Osteocyte (in vitro differentiated cells): ENCODE measurements at regions not wholly inside any gene's neighbourhood (a gene's known extent, or its start where the extent isn't known, plus 50 kb on each side); places are given as distances from the start of the nearest gene placed in this dataset.

Experiments
- DNase-seq: peaks from one replicate; pipeline ENCODE4 v3.0.0; 2021; ENCODE audit warnings: mixed read lengths; ENCODE audit not compliant: unreplicated experiment; ENCODE audit errors: extremely low spot score
- H3K27ac Mint-ChIP-seq: one replicate; pipeline ENCODE4 v1.8.0; 2021; ENCODE audit warnings: mild to moderate bottlenecking, mixed read lengths; ENCODE audit not compliant: unreplicated experiment
- H3K27me3 Mint-ChIP-seq: one replicate; pipeline ENCODE4 v1.8.0; 2021; ENCODE audit warnings: mixed read lengths; ENCODE audit not compliant: unreplicated experiment
- H3K36me3 Mint-ChIP-seq: one replicate; pipeline ENCODE4 v1.8.0; 2021; ENCODE audit warnings: mixed read lengths; ENCODE audit not compliant: unreplicated experiment
- H3K4me1 Mint-ChIP-seq: one replicate; pipeline ENCODE4 v1.8.0; 2021; ENCODE audit warnings: mixed read lengths; ENCODE audit not compliant: unreplicated experiment
- H3K4me3 Mint-ChIP-seq: one replicate; pipeline ENCODE4 v1.8.0; 2021; ENCODE audit warnings: mild to moderate bottlenecking, moderate library complexity, mixed read lengths; ENCODE audit not compliant: unreplicated experiment
- H3K9me3 Mint-ChIP-seq: one replicate; pipeline ENCODE4 v1.8.0; 2021; ENCODE audit warnings: mixed read lengths; ENCODE audit not compliant: unreplicated experiment
- CTCF ChIP-seq: fragments of 200-600 bp; sonication (generic); IDR thresholded peaks from 2 replicates; pipeline ENCODE4 v1.5.0; 2021; ENCODE audit warnings: antibody characterized with exemption, mild to moderate bottlenecking, moderate library complexity

DNA sequence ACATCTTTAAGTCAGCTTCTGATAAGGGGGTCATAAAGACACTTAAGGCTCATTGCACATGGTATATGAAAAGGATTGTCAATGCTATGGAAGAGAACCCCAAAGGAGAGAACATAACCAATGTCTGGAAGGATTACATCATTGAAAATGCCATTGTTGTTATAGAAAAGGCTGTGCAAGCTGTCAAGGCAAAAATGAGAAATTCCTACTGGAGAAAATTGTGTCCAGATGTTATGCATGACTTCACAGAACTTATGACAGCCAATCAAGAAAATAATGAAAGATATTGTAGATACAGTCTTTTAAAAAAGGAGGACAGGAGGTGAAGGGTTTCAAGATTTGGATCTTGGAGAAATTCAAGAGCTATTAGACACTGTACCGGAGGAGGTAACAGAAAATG lies 96.3 kb upstream of the MBNL1 start:
- peaks cover 3% of the 10 kb centered on the region for H3K9me3 Mint-ChIP-seq
- no peak overlapping the region for H3K27ac Mint-ChIP-seq
- peaks cover 36% of the 10 kb centered on the region for H3K4me1 Mint-ChIP-seq
- no peak for TF ChIP-seq CTCF
- no peaks in the 10 kb centered on the region for H3K27me3 Mint-ChIP-seq
- DNase-seq: no peak
- no peaks in the 10 kb centered on the region for H3K36me3 Mint-ChIP-seq
- no peak overlapping the region for H3K4me3 Mint-ChIP-seq

GRCh38 chr3:152173627-152174026 lies 95.1 kb upstream of the MBNL1 start:
- Mint-ChIP-seq H3K4me3 (no peak overlapping the region), H3K9me3 (peaks cover 3% of the 10 kb centered on the region), H3K36me3 (no peaks in the 10 kb centered on the region), H3K27me3 (no peaks in the 10 kb centered on the region), H3K27ac (no peak overlapping the region), H3K4me1 (peaks cover 38% of the 10 kb centered on the region)
- DNase-seq: no peak
- TF ChIP-seq CTCF: no peak

DNA sequence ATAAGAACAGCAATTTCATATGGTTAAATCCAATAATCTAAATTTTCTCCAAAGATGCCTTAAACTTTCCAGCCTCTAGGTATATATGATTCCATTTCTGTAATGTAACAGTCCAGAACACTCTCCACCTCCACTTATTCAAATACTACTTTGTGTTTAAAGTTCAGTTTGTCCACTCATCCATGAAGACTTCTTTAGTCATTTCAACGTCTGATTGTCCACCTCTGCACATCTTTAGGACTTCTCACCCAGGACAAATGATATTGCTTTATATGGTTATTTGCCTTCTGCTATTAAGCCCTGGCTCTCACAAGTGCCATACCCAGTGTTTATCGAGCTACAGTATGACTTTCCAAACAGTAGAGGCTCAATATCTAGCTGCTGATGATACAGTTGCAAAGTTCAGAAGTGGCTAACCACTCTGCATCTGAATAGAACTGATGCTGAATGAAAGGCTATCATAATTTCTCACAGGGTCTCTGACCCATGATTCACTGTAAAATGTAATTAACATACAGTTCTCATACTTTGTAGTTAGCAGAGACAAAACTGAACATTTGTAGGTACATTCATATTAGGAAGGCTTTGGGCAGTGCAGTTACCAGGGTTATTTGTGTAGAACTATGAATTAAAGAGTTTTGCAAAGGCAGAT lies 93.7 kb upstream of the MBNL1 start:
- H3K4me1 Mint-ChIP-seq: peaks cover 38% of the 10 kb centered on the region

GRCh38 chr3:152175528-152175889 lies 93.2 kb upstream of the MBNL1 start:
- Mint-ChIP-seq H3K4me3 (no peak overlapping the region), H3K27me3 (no peaks in the 10 kb centered on the region), H3K27ac (peak overlapping the region; percentile 58), H3K9me3 (peaks cover 3% of the 10 kb centered on the region), H3K36me3 (no peaks in the 10 kb centered on the region), H3K4me1 (peaks cover 38% of the 10 kb centered on the region)
- DNase-seq: no peak
- no peak for TF ChIP-seq CTCF

More for the DNA sequence above, 93.7 kb upstream of the MBNL1 start:
- Mint-ChIP-seq H3K27me3 (no peaks in the 10 kb centered on the region), H3K36me3 (no peaks in the 10 kb centered on the region), H3K4me3 (no peak overlapping the region), H3K27ac (no peak overlapping the region), H3K9me3 (peaks cover 3% of the 10 kb centered on the region)
- DNase-seq: no peak
- no peak for TF ChIP-seq CTCF

DNA sequence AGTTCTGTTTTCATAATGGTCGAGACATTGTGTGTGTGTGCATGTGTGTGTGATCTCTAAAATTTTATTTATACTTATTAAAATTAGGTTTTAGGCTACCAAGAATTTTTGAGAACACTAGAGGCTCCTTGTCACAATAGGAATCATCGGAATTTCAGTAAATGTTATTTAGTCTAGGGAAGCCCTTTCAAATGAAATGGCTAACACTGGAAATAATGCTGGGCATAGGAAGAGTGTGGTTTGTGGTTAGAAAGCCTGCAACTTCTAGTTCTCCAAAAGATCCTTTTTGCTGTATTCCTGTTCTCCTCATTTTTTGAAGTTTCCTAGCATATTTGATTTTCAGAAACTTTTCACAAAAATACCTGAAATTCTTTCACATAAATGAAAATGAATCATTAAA lies 92.5 kb upstream of the MBNL1 start:
- H3K4me1 Mint-ChIP-seq: peaks cover 38% of the 10 kb centered on the region
- H3K9me3 Mint-ChIP-seq: peaks cover 3% of the 10 kb centered on the region
- no peak overlapping the region for H3K4me3 Mint-ChIP-seq
- TF ChIP-seq CTCF: no peak
- H3K27me3 Mint-ChIP-seq: no peaks in the 10 kb centered on the region
- H3K27ac Mint-ChIP-seq: peak overlapping the region; percentile 58
- H3K36me3 Mint-ChIP-seq: no peaks in the 10 kb centered on the region
- no peak for DNase-seq
